Neural progenitor cell (in vitro differentiated cells): ENCODE measurements at regions not wholly inside any gene's neighbourhood (a gene's known extent, or its start where the extent isn't known, plus 50 kb on each side); places are given as distances from the start of the nearest gene placed in this dataset.

Source experiments
- DNase-seq: peaks from one replicate; pipeline ENCODE4 v3.0.0-alpha.2; 2016; ENCODE audit warnings: low spot score
- H2AFZ ChIP-seq: fragments of 200-600 bp; sonication (generic); replicated peaks from 2 replicates; pipeline ENCODE4 v1.6.1; 2016; ENCODE audit warnings: antibody characterized with exemption
- H3F3A ChIP-seq: fragments of 200-600 bp; sonication (generic); 2 replicates; pipeline ENCODE4 v1.6.1; 2016; ENCODE audit warnings: antibody characterized with exemption, low read depth
- H3K27ac ChIP-seq: fragments of 200-600 bp; sonication (generic); 2 replicates; pipeline ENCODE4 v1.5.1; 2016; ENCODE audit warnings: mild to moderate bottlenecking
- H3K27me3 ChIP-seq: fragments of 200-600 bp; sonication (generic); 2 replicates; pipeline ENCODE4 v1.6.1; 2016; ENCODE audit warnings: mild to moderate bottlenecking, moderate library complexity
- H3K36me3 ChIP-seq: fragments of 200-600 bp; sonication (generic); 2 replicates; pipeline ENCODE4 v1.5.1; 2016
- H3K4me1 ChIP-seq: fragments of 200-600 bp; sonication (generic); 2 replicates; pipeline ENCODE4 v1.6.1; 2016; ENCODE audit warnings: mixed run types
- H3K4me2 ChIP-seq: fragments of 200-600 bp; sonication (generic); 2 replicates; pipeline ENCODE4 v1.6.1; 2016
- H3K4me3 ChIP-seq: fragments of 200-600 bp; sonication (generic); 2 replicates; pipeline ENCODE4 v1.5.1; 2016
- H3K79me2 ChIP-seq: fragments of 200-600 bp; sonication (generic); 2 replicates; pipeline ENCODE4 v1.6.1; 2016; ENCODE audit warnings: low read depth
- H3K9ac ChIP-seq: fragments of 200-600 bp; sonication (generic); 2 replicates; pipeline ENCODE4 v1.6.1; 2016
- H3K9me3 ChIP-seq: fragments of 200-600 bp; sonication (generic); 2 replicates; pipeline ENCODE4 v1.5.1; 2016; ENCODE audit warnings: low read depth
- H4K20me1 ChIP-seq: fragments of 200-600 bp; sonication (generic); 2 replicates; pipeline ENCODE4 v1.6.1; 2016; ENCODE audit warnings: low read depth
- H3K27ac Mint-ChIP-seq: 3 replicates; pipeline ENCODE4 v1.8.0; 2021; ENCODE audit warnings: mixed read lengths
- H3K27me3 Mint-ChIP-seq: 2 replicates; pipeline ENCODE4 v1.8.0; 2022; ENCODE audit warnings: low read depth, mild to moderate bottlenecking, inconsistent platforms, moderate library complexity, mixed read lengths; ENCODE audit not compliant: insufficient read depth
- H3K36me3 Mint-ChIP-seq: 3 replicates; pipeline ENCODE4 v1.8.0; 2021; ENCODE audit warnings: mixed read lengths
- H3K4me1 Mint-ChIP-seq: 3 replicates; pipeline ENCODE4 v1.8.0; 2021; ENCODE audit warnings: mixed read lengths
- H3K4me3 Mint-ChIP-seq: 3 replicates; pipeline ENCODE4 v1.8.0; 2021; ENCODE audit warnings: mild to moderate bottlenecking, moderate library complexity, mixed read lengths
- H3K9me3 Mint-ChIP-seq: 3 replicates; pipeline ENCODE4 v1.8.0; 2020; ENCODE audit warnings: mixed read lengths
- CTCF ChIP-seq: fragments of 200-600 bp; sonication (generic); IDR thresholded peaks from 2 replicates; pipeline ENCODE4 v1.5.1; 2017; ENCODE audit warnings: antibody characterized with exemption, mild to moderate bottlenecking
- EZH2 ChIP-seq: fragments of 200-600 bp; sonication (generic); IDR thresholded peaks from 2 replicates; pipeline ENCODE4 v1.6.1; 2017; ENCODE audit warnings: antibody characterized with exemption, mild to moderate bottlenecking, moderate library complexity
- EZH2phosphoT487 ChIP-seq: fragments of 200-600 bp; sonication (generic); IDR thresholded peaks from 2 replicates; pipeline ENCODE4 v1.6.1; 2017; ENCODE audit warnings: antibody characterized with exemption

- H3F3A ChIP-seq, result no peaks in the 10 kb centered on the region
- DNase-seq, result no peak
- no peaks in the 10 kb centered on the region for H4K20me1 ChIP-seq
- H3K36me3 Mint-ChIP-seq, result no peaks in the 10 kb centered on the region
- no peaks in the 10 kb centered on the region for H3K27me3 Mint-ChIP-seq
- no peaks in the 10 kb centered on the region for H3K9me3 Mint-ChIP-seq
- H3K9ac ChIP-seq, result no peak overlapping the region
- H3K36me3 ChIP-seq, result no peaks in the 10 kb centered on the region
- no peaks in the 10 kb centered on the region for H3K9me3 ChIP-seq
- no peaks in the 10 kb centered on the region for H3K4me1 Mint-ChIP-seq
- H3K27ac ChIP-seq, result no peak overlapping the region
- no peak overlapping the region for H3K4me2 ChIP-seq
- no peaks in the 10 kb centered on the region for H3K27me3 ChIP-seq
- H3K4me1 ChIP-seq, result no peaks in the 10 kb centered on the region
- H3K79me2 ChIP-seq, result no peaks in the 10 kb centered on the region
- H3K4me3 Mint-ChIP-seq, result no peak overlapping the region
- H3K4me3 ChIP-seq, result no peak overlapping the region
- H3K27ac Mint-ChIP-seq, result no peak overlapping the region
- no peak for TF ChIP-seq EZH2
- TF ChIP-seq EZH2phosphoT487, result no peak
- no peak for TF ChIP-seq CTCF
- H2AFZ ChIP-seq, result no peak overlapping the region
Measured at GRCh38 chr6:86255973-86256372, 613.3 kb upstream of the SYNCRIP start.

DNA sequence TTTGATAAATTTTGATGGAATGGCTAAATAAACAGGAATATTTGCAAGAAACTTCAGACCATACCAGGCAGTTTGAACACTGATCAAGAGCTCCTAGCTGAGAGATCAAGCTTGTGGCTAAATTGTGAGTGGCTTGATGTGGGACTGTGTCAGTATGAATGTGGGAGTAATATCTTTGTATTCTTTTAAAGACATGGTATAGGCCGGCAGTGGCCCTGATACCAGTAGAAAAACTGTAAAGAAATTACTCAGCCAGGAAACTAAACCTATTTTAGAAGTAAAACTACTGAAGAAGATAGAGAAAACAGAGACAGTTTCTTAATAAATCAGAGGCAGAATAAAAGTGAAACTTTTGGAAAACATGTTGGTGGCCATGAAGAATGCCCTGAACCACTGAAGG, 608.4 kb upstream of the SYNCRIP start:
- no peaks in the 10 kb centered on the region for H3K9me3 Mint-ChIP-seq

GRCh38 chr6:86217906-86218305, 575.2 kb upstream of the SYNCRIP start:
- DNase-seq, result no peak
- no peaks in the 10 kb centered on the region for H3K36me3 ChIP-seq
- Mint-ChIP-seq H3K4me3 (no peak overlapping the region), H3K9me3 (peaks cover 3% of the 10 kb centered on the region), H3K27me3 (no peaks in the 10 kb centered on the region), H3K36me3 (no peaks in the 10 kb centered on the region), H3K4me1 (no peaks in the 10 kb centered on the region), H3K27ac (no peak overlapping the region)
- H3K27me3 ChIP-seq, result no peaks in the 10 kb centered on the region
- H2AFZ ChIP-seq, result no peak overlapping the region
- H3K9me3 ChIP-seq, result no peaks in the 10 kb centered on the region
- H3K79me2 ChIP-seq, result no peaks in the 10 kb centered on the region
- no peaks in the 10 kb centered on the region for H4K20me1 ChIP-seq
- H3K4me1 ChIP-seq, result no peaks in the 10 kb centered on the region
- H3K27ac ChIP-seq, result no peak overlapping the region
- no peak overlapping the region for H3K4me2 ChIP-seq
- no peaks in the 10 kb centered on the region for H3F3A ChIP-seq
- H3K9ac ChIP-seq, result no peak overlapping the region
- no peak overlapping the region for H3K4me3 ChIP-seq
- TF ChIP-seq EZH2 (no peak), EZH2phosphoT487 (no peak), CTCF (no peak)

More for the DNA sequence above, 608.4 kb upstream of the SYNCRIP start:
- Histone ChIP-seq H3K27me3 (no peaks in the 10 kb centered on the region), H3F3A (no peaks in the 10 kb centered on the region), H3K27ac (no peak overlapping the region), H3K4me2 (no peak overlapping the region), H4K20me1 (no peaks in the 10 kb centered on the region), H3K4me1 (no peaks in the 10 kb centered on the region), H3K4me3 (no peak overlapping the region), H3K36me3 (no peaks in the 10 kb centered on the region), H3K79me2 (no peaks in the 10 kb centered on the region), H3K9me3 (no peaks in the 10 kb centered on the region), H2AFZ (no peak overlapping the region), H3K9ac (no peak overlapping the region)
- Mint-ChIP-seq H3K36me3 (no peaks in the 10 kb centered on the region), H3K4me1 (no peaks in the 10 kb centered on the region), H3K27ac (no peak overlapping the region), H3K27me3 (no peaks in the 10 kb centered on the region), H3K4me3 (no peak overlapping the region)
- no peak for TF ChIP-seq CTCF
- TF ChIP-seq EZH2, result no peak
- no peak for TF ChIP-seq EZH2phosphoT487
- no peak for DNase-seq

GRCh38 chr6:86215323-86215722, 572.6 kb upstream of the SYNCRIP start:
- Histone ChIP-seq H3K36me3 (no peaks in the 10 kb centered on the region), H3K4me3 (no peak overlapping the region), H3K4me2 (no peak overlapping the region), H3F3A (no peaks in the 10 kb centered on the region), H3K9ac (no peak overlapping the region), H3K79me2 (no peaks in the 10 kb centered on the region), H3K27ac (no peak overlapping the region), H3K4me1 (no peaks in the 10 kb centered on the region), H3K9me3 (no peaks in the 10 kb centered on the region), H2AFZ (no peak overlapping the region), H4K20me1 (no peaks in the 10 kb centered on the region), H3K27me3 (no peaks in the 10 kb centered on the region)
- no peak for TF ChIP-seq EZH2phosphoT487
- TF ChIP-seq CTCF, result no peak
- no peak for TF ChIP-seq EZH2
- H3K9me3 Mint-ChIP-seq, result no peaks in the 10 kb centered on the region
- no peak overlapping the region for H3K4me3 Mint-ChIP-seq
- H3K4me1 Mint-ChIP-seq, result no peaks in the 10 kb centered on the region
- no peaks in the 10 kb centered on the region for H3K36me3 Mint-ChIP-seq
- DNase-seq, result no peak
- H3K27me3 Mint-ChIP-seq, result no peaks in the 10 kb centered on the region
- no peak overlapping the region for H3K27ac Mint-ChIP-seq
